ENCODE measurements at regions not wholly inside any gene's neighbourhood (a gene's known extent, or its start where the extent isn't known, plus 50 kb on each side); places are given as distances from the start of the nearest gene placed in this dataset.
"Not testable (repeated sequence)": the region's sequence is repeated elsewhere in the genome, so short reads cannot be mapped to it uniquely, and the experiment has no call there.

DNA sequence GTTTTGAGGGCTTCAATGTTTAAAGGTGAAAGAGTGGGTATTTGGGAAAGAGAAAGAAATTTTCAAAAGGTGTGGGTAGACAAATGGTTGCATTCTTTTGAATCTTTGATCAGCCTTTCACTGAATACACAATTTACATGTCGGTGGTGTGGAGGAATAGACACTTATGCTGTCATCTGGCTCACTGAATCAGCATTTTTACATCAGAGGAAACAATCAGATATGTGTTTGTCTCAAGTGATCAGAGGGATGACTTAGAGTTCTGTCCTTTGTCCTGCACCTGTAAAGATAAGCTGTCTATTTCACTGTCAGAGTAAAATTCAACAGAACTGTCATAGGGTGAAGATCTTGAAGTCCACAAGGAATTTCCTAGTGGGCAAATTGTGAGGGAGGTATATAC, 170.9 kb upstream of the USP25 start:
- no peak for DNase-seq

GRCh38 chr21:15559660-15560059, 170.1 kb upstream of the USP25 start:
- no peak for DNase-seq

DNA sequence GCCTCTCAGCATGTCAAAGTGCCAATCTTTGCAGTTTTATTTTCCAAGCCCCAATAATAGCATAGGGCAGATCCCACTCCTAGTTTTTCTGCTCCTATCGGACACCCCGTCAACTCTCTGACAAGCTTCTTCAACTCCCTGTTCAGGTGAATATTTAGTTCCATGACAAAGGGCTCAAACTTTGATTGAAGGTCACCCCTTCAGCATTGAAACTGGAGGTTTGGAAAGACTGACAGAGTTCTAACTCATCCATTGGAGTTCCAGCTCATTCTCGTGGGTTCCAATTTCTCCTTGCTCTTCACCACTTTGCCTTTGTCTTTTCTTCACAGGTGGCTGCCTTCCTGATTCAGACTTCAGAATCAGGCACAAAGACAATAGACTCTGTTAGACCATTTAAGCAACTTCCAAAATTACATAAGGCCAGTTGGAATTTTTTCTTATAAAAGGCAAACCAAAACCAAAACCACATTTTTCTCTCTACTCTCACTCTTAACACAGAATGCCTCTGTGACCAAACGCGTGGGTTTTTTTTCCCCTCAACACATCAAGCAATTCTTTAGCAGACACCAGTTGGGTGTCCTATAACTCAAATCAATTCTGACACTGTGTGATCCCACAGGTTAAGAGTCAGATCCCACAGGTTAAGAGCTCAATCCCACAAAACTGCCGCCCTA, 169.3 kb upstream of the USP25 start:
- DNase-seq: no peak

DNA sequence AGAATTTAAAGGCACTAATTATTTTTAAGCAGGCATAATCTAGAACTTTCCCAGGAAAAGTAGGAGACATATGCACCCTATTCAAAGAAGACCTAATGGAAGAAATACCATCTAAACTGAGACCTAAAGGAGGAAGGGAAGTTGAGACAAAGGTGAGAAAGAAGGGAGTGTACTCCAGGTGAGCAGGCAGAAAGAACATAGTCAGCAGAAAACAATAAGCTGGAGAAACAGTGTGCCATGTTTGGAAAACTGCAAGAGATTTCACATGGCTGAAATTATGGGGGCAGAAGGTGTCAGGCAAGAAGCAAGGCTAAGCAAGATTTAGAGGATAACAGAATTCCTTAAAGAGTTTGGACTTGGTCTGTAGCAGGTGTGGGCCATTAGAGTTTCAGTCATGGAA, 167.0 kb upstream of the USP25 start:
- no peak for DNase-seq

DNA sequence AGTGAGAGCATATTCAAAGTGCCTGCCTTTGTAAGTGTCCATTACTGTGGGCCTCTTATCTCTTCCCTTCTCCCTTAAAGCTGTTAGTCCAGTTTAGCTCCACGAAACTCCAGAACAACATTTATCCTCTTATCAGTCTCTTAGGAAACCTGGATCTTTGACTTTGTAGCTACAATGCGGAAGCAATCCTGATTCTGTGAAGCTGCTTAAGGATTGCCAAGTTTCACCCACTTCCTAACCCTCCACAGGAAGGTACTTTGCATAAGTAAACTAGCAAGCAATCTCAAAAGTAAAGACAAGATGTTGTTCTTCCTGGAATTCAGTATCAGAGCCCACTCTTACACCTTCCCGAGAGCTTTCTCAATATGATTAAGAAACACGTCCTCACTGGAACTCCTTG, 164.9 kb upstream of the USP25 start:
- no peak for DNase-seq

- no peak for DNase-seq
Observed at GRCh38 chr21:15566703-15567102, 163.1 kb upstream of the USP25 start.

DNA sequence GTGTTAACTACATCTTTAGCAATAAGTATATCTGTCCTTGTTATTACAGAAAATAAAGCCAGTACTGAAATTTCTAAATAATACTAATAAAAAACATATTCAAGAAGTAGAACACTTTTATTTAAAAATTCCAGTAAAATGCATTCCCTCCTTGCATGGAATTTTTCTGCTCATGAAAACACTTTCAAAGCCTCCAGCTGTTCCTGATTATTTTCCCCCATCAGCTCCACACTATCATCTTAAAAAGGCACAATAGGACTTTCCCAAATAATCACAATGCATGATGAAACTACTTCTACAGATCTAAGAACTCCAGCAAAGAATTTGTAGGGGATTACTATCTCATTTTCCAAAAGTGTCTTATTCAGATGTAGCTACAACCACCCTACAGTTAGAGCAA, 162.6 kb upstream of the USP25 start:
- no peak for DNase-seq

DNA sequence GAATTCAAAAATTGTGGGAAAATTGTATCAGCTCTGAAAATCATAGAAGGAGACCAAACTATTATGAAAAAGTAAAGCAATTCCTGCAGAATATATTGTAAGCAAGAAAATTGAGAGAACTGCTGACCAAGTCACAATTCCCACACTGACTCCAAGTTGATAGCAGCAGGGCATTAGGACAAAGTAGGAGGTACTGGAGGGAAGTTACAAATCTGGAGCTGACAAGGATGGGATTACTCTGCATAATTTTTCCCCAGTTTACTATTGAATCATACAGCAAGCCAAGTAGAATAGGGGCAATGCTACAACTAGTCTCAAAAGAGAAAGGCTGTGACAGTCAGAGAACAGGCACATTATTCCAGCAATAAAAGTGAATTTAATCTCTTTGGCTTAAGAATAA, 161.3 kb upstream of the USP25 start:
- no peak for DNase-seq

DNA sequence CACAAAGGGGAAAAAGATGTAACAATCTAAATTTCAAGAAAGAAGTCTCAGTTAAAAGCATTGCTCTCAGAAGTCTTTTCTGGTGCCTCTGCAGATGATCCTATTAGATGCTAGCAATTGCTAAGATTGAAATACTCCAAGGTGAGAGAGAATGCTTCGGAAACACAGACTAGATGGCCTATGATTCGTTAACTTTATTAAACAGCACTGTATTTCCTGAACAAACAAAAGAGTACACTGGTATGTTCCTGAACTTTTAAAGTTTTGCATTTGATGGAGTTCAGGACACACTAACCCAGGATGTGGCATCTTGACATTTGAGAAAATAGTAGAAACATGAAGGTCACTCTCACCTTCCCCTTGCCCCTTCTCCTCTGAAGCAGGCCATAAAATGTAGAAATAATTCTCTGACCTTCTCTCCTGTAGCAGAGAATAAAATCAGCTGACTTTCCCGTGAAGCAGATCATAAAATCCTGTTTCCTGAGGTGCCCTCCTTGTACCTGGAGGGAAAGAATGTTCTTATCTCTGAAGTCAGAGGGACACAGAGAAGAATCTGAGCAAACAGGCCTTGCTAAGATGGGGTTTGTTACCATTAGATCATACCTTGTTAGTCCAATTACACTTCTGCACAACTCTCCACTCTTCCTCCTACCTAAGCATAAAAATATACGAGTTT, 142.9 kb upstream of the USP25 start:
- no peak for DNase-seq

GRCh38 chr21:15592271-15592860, 137.4 kb upstream of the USP25 start:
- no peak for DNase-seq

DNA sequence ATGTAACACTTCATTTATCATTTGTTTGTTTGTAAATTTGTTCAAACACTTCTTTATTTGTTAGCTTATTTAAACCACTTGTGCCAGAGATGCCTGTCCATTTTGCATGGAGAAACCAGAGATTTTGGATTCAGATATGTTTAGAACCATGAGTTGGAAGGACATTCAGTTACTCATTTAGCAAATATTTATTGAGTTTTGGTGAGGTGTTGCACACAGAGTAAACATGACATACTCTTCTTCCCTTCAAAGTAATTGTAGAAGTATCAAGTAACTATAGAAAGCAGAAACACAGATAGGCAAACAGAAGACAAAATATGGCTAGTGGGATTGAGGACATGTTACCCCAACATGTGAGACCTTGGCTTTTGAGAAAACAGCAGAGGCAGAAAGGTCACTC, 136.8 kb upstream of the USP25 start:
- DNase-seq: no peak

GRCh38 chr21:15601390-15601789, 128.4 kb upstream of the USP25 start:
- DNase-seq: no peak

DNA sequence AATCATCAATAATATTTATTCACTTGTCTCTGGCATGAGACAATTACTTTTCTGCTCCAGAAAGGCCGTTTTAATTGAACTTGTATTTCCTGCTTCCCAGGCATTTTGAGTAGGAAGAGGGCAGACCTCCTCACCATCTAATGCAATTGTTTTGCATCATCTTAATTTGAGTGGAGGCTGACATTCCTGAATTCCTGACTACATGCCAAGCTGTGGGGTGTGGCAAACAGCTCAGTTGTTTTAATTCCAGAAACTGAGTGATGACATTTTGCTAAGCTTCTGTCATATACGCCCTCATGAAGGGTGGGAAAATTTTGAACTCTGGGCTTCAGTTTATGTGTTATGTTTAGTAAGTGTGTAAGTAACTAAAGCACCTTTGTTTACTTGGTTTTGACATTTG, 125.4 kb upstream of the USP25 start:
- no peak for DNase-seq

DNA sequence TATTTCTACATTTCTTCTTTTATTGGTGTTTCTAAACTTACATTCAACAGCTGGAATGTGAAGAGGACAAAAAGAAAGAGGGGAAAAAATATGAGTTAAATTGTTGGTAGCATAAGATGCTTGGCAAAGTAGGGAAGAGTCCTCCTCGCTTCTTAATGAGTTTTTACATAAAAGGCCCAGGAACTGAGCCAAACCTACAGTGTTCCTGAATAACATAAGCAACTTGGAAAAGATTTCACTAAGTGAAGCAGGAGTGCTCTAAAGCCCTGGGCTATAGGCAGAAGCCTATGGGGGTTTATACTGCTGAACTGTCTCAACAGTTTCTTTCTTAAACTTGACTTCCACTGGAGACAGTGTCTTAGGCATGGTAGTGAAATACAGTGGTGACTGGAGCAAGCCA, 115.0 kb upstream of the USP25 start:
- DNase-seq: no peak

- no peak for DNase-seq
Observed at GRCh38 chr21:15616864-15617574, 112.8 kb upstream of the USP25 start.

GRCh38 chr21:15617964-15618363, 111.8 kb upstream of the USP25 start:
- no peak for DNase-seq

- DNase-seq: no peak
Observed at GRCh38 chr21:15620892-15621291, 108.9 kb upstream of the USP25 start.

DNA sequence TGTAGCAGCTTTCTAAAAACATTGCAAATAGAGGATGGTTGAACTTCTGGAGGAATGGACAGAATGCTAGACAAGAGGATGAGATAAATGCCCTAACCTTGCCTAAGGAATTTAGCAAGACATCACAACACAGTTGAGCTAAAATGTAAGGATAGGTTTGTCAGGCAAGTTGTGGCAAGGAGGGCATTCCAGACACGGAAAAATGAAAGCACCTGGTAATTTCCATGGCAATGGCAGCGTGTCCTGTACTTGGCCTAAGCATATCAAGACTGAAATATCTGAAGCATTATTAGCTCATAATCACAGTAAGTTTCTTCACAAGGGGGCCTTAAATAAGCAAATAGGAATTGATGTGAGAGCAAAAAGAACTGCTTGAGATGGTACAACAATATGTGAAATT, 105.1 kb upstream of the USP25 start:
- DNase-seq: no peak

- no peak for DNase-seq
Observed at GRCh38 chr21:15625363-15625762, 104.4 kb upstream of the USP25 start.

- DNase-seq: no peak
Observed at GRCh38 chr21:15626031-15626430, 103.8 kb upstream of the USP25 start.

DNA sequence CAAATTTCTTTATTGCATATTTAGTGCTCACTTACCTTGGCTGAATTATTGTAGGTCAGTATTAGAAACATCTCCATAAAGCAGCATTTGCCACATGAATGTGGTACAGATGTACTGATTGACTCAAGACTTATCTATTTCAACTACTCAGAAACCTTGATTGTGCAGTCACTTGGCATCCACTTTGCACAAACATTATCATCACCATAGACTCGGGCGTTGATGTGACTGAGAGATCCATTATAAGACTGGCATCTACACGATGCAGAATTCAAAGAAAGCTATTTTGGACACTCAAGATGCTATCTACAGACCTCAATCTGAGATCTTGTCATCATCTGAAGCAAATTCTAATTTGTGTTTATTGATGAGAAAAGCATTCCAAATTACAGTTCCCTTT, 102.8 kb upstream of the USP25 start:
- DNase-seq: no peak

DNA sequence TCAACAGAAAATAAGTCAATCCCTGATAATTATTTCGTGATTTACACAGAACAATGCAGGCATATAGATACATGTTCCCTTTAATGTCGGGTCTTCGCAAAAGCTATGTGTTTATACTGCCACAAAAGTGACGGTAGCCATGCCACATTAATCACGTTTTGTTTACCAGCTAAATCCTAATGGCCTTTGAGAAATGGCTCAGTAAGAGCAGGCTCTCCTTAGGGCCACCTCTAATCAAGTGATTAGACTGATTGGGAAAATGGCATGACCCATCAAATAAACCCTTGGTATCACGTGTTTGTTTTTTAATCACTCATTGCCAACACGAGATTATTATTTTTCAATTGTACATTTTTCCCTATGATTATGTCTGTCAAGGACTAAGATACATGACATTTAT, 102.0 kb upstream of the USP25 start:
- DNase-seq: no peak

- no peak for DNase-seq
Observed at GRCh38 chr21:15631342-15631741, 98.4 kb upstream of the USP25 start.

DNA sequence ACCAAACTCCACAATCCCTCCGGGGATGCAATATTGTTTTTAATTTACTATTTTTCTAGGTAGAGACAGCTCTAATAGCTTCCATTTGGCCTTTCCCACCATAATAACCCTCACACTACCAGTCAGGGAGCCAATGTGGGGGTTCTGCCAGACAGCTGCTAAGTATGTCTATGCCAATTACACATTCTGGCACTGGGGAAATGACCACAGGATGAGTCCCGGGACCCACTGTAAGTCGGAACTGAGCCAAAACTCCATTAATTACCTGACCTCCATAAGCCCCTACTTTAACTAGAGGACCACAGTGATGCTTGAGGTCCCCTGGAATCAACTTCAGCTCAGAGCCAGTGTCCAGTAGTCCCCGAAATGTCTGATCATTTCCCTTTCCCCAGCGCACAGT, 95.2 kb upstream of the USP25 start:
- DNase-seq: not testable (repeated sequence)

Measured in SIG-M5 (cell line).